ENCODE measurements at regions not wholly inside any gene's neighbourhood (a gene's known extent, or its start where the extent isn't known, plus 50 kb on each side); places are given as distances from the start of the nearest gene placed in this dataset.
A peak's percentile ranks its signal among the peaks of the same experiment; 100 is the strongest.

DNA sequence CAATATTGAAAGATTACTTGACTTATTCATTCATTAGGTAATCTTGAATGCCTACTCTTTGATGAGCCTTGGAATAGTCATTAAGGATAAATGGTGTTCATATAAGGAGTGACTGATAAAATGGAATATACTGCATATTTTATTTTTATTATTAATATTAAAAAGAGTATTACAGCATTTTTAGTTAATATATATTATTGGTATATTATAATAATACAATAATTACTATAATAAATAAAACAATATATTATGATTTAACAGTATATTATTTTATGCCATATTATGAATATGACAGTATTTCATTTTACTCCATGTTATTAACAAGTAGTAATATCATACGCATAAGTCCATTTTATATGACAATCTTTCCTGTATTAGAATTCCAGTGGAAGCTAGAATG, 490.8 kb upstream of the NFIA start:
- H3K4me1 ChIP-seq (ENCODE audit: control insufficient read depth, extremely low read depth, insufficient read depth, low read length): no peaks in the 10 kb centered on the region
- no peaks in the 10 kb centered on the region for H3K79me2 ChIP-seq (ENCODE audit: control insufficient read depth, insufficient read depth, low read length)
- no peak for DNase-seq (ENCODE audit: low read depth in 2 of 2)
- no peak overlapping the region for H3K27ac ChIP-seq (ENCODE audit: insufficient read depth, low read length)
- no peak overlapping the region for H2AFZ ChIP-seq (ENCODE audit: low read length)
- H3K27me3 ChIP-seq (ENCODE audit: control insufficient read depth, insufficient read depth, low read length): no peaks in the 10 kb centered on the region
- H3K36me3 ChIP-seq (ENCODE audit: control insufficient read depth, insufficient read depth, low read length): no peaks in the 10 kb centered on the region
- TF ChIP-seq CTCF (conservative IDR thresholded peaks at IDR 0.05 in 1 of 2, IDR thresholded peaks at IDR 0.05 in 1 of 2; ENCODE audit: low read depth in 1 of 2, low read length in 2 of 2) (no peak), EZH2 (IDR thresholded peaks at IDR 0.05; ENCODE audit: low read length, missing control alignments) (no peak)
- H3K4me3 ChIP-seq (replicated peaks in 1 of 4; ENCODE audit: control extremely low read depth in 1 of 4, insufficient read depth in 1 of 4, low read depth in 3 of 4, low read length in 4 of 4): no peak overlapping the region
- no peak overlapping the region for H3K4me2 ChIP-seq (ENCODE audit: extremely low read depth, insufficient read depth, low read length)
- no peaks in the 10 kb centered on the region for H3K9me3 ChIP-seq (ENCODE audit: control insufficient read depth, insufficient read depth, low read depth, low read length)
- H3K9ac ChIP-seq (ENCODE audit: insufficient read depth, low read length): no peak overlapping the region
- H4K20me1 ChIP-seq (ENCODE audit: control insufficient read depth, extremely low read depth, insufficient read depth, low read length): no peaks in the 10 kb centered on the region

- no peaks in the 10 kb centered on the region for H3K4me1 ChIP-seq (ENCODE audit: control insufficient read depth, extremely low read depth, insufficient read depth, low read length)
- H2AFZ ChIP-seq (ENCODE audit: low read length): no peak overlapping the region
- H3K27ac ChIP-seq (ENCODE audit: insufficient read depth, low read length): no peak overlapping the region
- H3K4me3 ChIP-seq (replicated peaks in 1 of 4; ENCODE audit: control extremely low read depth in 1 of 4, insufficient read depth in 1 of 4, low read depth in 3 of 4, low read length in 4 of 4): no peak overlapping the region
- H3K4me2 ChIP-seq (ENCODE audit: extremely low read depth, insufficient read depth, low read length): no peak overlapping the region
- TF ChIP-seq CTCF (conservative IDR thresholded peaks at IDR 0.05 in 1 of 2, IDR thresholded peaks at IDR 0.05 in 1 of 2; ENCODE audit: low read depth in 1 of 2, low read length in 2 of 2) (no peak), EZH2 (IDR thresholded peaks at IDR 0.05; ENCODE audit: low read length, missing control alignments) (no peak)
- no peaks in the 10 kb centered on the region for H3K9me3 ChIP-seq (ENCODE audit: control insufficient read depth, insufficient read depth, low read depth, low read length)
- DNase-seq (ENCODE audit: low read depth in 2 of 2): peak; percentile 16 to 27
- no peaks in the 10 kb centered on the region for H3K79me2 ChIP-seq (ENCODE audit: control insufficient read depth, insufficient read depth, low read length)
- H4K20me1 ChIP-seq (ENCODE audit: control insufficient read depth, extremely low read depth, insufficient read depth, low read length): no peaks in the 10 kb centered on the region
- H3K9ac ChIP-seq (ENCODE audit: insufficient read depth, low read length): no peak overlapping the region
- no peaks in the 10 kb centered on the region for H3K36me3 ChIP-seq (ENCODE audit: control insufficient read depth, insufficient read depth, low read length)
- H3K27me3 ChIP-seq (ENCODE audit: control insufficient read depth, insufficient read depth, low read length): no peaks in the 10 kb centered on the region
Measured at GRCh38 chr1:60589916-60590315, 492.4 kb upstream of the NFIA start.

- DNase-seq (ENCODE audit: low read depth in 2 of 2): peak in 1 of 2 donors; percentile 64
- H3K79me2 ChIP-seq (ENCODE audit: control insufficient read depth, insufficient read depth, low read length): no peaks in the 10 kb centered on the region
- H3K9me3 ChIP-seq (ENCODE audit: control insufficient read depth, insufficient read depth, low read depth, low read length): no peaks in the 10 kb centered on the region
- no peak overlapping the region for H3K4me2 ChIP-seq (ENCODE audit: extremely low read depth, insufficient read depth, low read length)
- no peak overlapping the region for H2AFZ ChIP-seq (ENCODE audit: low read length)
- no peaks in the 10 kb centered on the region for H3K4me1 ChIP-seq (ENCODE audit: control insufficient read depth, extremely low read depth, insufficient read depth, low read length)
- H3K9ac ChIP-seq (ENCODE audit: insufficient read depth, low read length): no peak overlapping the region
- H3K4me3 ChIP-seq (replicated peaks in 1 of 4; ENCODE audit: control extremely low read depth in 1 of 4, insufficient read depth in 1 of 4, low read depth in 3 of 4, low read length in 4 of 4): no peak overlapping the region
- H3K27ac ChIP-seq (ENCODE audit: insufficient read depth, low read length): no peak overlapping the region
- H3K36me3 ChIP-seq (ENCODE audit: control insufficient read depth, insufficient read depth, low read length): no peaks in the 10 kb centered on the region
- H3K27me3 ChIP-seq (ENCODE audit: control insufficient read depth, insufficient read depth, low read length): no peaks in the 10 kb centered on the region
- no peaks in the 10 kb centered on the region for H4K20me1 ChIP-seq (ENCODE audit: control insufficient read depth, extremely low read depth, insufficient read depth, low read length)
- TF ChIP-seq EZH2 (IDR thresholded peaks at IDR 0.05; ENCODE audit: low read length, missing control alignments): no peak
- TF ChIP-seq CTCF (conservative IDR thresholded peaks at IDR 0.05 in 1 of 2, IDR thresholded peaks at IDR 0.05 in 1 of 2; ENCODE audit: low read depth in 1 of 2, low read length in 2 of 2): no peak
Measured at GRCh38 chr1:60589046-60589748, 493.2 kb upstream of the NFIA start.

Data from fibroblast of lung (primary cell).